Endodermal cell (in vitro differentiated cells): ENCODE measurements at regions not wholly inside any gene's neighbourhood (a gene's known extent, or its start where the extent isn't known, plus 50 kb on each side); places are given as distances from the start of the nearest gene placed in this dataset.

Experiments used
- DNase-seq: peaks from one replicate; pipeline ENCODE4 v3.0.0-alpha.2; 2017
- H3K27ac ChIP-seq: 2 replicates; pipeline ENCODE4 v1.5.1; 2013; ENCODE audit warnings: mild to moderate bottlenecking, low read depth, low read length, moderate library complexity
- H3K27me3 ChIP-seq: 2 replicates; pipeline ENCODE4 v1.6.1; 2013; ENCODE audit warnings: mild to moderate bottlenecking, low read length, moderate library complexity; ENCODE audit not compliant: insufficient read depth, control insufficient read depth, poor library complexity, severe bottlenecking
- H3K36me3 ChIP-seq: 2 replicates; pipeline ENCODE4 v1.7.0; 2013; ENCODE audit warnings: mild to moderate bottlenecking, low read length, moderate library complexity; ENCODE audit not compliant: control insufficient read depth, insufficient read depth
- H3K4me1 ChIP-seq: one replicate; pipeline ENCODE4 v1.7.0; 2013; ENCODE audit warnings: low read length; ENCODE audit not compliant: control insufficient read depth, insufficient read depth
- H3K4me3 ChIP-seq: 2 replicates; pipeline ENCODE4 v1.5.1; 2013; ENCODE audit warnings: mild to moderate bottlenecking, low read length, moderate library complexity
- H3K9ac ChIP-seq: 2 replicates; pipeline ENCODE4 v1.6.1; 2013; ENCODE audit warnings: mild to moderate bottlenecking, low read length, moderate library complexity; ENCODE audit not compliant: poor library complexity, severe bottlenecking; ENCODE audit errors: extremely low read depth
- H3K9me3 ChIP-seq: 2 replicates; pipeline ENCODE4 v1.6.1; 2013; ENCODE audit warnings: mild to moderate bottlenecking, low read length, moderate library complexity; ENCODE audit not compliant: control insufficient read depth
- H3K27ac Mint-ChIP-seq: 2 replicates; pipeline ENCODE4 v1.8.0; 2020; ENCODE audit warnings: mixed read lengths
- H3K27me3 Mint-ChIP-seq: 2 replicates; pipeline ENCODE4 v1.8.0; 2021; ENCODE audit warnings: mild to moderate bottlenecking, mixed read lengths; ENCODE audit not compliant: insufficient read depth
- H3K36me3 Mint-ChIP-seq: 2 replicates; pipeline ENCODE4 v1.8.0; 2020; ENCODE audit warnings: low read depth, mixed read lengths
- H3K4me1 Mint-ChIP-seq: 2 replicates; pipeline ENCODE4 v1.8.0; 2020; ENCODE audit warnings: mixed read lengths
- H3K4me3 Mint-ChIP-seq: 2 replicates; pipeline ENCODE4 v1.8.0; 2020; ENCODE audit warnings: mild to moderate bottlenecking, moderate library complexity, mixed read lengths
- H3K9me3 Mint-ChIP-seq: 2 replicates; pipeline ENCODE4 v1.8.0; 2020; ENCODE audit warnings: mild to moderate bottlenecking, mixed read lengths
- WGBS, 2 experiments: methylation state at CpG; one replicate each; pipeline versions ENCODE4 v1.1.5 to v1.1.7; 2013; ENCODE audit warnings: missing lambda C conversion rate in 2 of 2, mixed read lengths in 1 of 2; ENCODE audit not compliant: insufficient coverage in 1 of 2, insufficient read length in 1 of 2; 5-methylcytosine and 5-hydroxymethylcytosine counted together
- TF ChIP-seq, protein P1 (sequence below): fragments of 200-600 bp; sonication (generic); conservative IDR thresholded peaks from 2 replicates; pipeline ENCODE4 v1.5.0; 2021; ENCODE audit warnings: antibody characterized with exemption, mild to moderate bottlenecking

DNA sequence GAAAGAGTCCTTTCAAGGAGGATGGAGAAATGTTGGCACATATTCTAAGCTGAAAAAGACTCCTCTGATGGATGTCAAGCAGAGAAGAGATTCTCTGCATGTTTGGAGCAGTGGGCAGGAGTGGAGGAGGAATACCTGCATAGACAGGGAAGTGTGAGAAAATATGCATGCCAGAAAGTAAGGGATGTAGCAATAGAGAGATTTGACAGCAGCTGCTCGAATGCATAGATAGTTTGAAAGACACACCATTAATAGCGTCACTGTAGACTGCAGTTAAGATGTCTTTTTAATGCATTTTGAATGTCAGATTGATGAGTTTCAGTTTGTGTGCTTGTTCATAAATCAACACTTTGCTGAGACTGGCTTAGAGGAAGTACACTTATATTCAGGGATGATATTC lies 169.9 kb upstream of the POT1 start:
- no peaks in the 10 kb centered on the region for H3K9me3 ChIP-seq
- H3K4me3 ChIP-seq: no peak overlapping the region
- 43 to 45% methylated on average over 2 of the region's 2 CpGs for WGBS, 2 experiments
- H3K9ac ChIP-seq: no peak overlapping the region
- TF ChIP-seq, protein P1, sequence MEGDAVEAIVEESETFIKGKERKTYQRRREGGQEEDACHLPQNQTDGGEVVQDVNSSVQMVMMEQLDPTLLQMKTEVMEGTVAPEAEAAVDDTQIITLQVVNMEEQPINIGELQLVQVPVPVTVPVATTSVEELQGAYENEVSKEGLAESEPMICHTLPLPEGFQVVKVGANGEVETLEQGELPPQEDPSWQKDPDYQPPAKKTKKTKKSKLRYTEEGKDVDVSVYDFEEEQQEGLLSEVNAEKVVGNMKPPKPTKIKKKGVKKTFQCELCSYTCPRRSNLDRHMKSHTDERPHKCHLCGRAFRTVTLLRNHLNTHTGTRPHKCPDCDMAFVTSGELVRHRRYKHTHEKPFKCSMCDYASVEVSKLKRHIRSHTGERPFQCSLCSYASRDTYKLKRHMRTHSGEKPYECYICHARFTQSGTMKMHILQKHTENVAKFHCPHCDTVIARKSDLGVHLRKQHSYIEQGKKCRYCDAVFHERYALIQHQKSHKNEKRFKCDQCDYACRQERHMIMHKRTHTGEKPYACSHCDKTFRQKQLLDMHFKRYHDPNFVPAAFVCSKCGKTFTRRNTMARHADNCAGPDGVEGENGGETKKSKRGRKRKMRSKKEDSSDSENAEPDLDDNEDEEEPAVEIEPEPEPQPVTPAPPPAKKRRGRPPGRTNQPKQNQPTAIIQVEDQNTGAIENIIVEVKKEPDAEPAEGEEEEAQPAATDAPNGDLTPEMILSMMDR: no peak
- H3K27me3 ChIP-seq: no peaks in the 10 kb centered on the region
- Mint-ChIP-seq H3K27me3 (no peaks in the 10 kb centered on the region), H3K36me3 (no peaks in the 10 kb centered on the region), H3K4me3 (no peak overlapping the region), H3K27ac (no peak overlapping the region), H3K4me1 (peaks cover 3% of the 10 kb centered on the region), H3K9me3 (no peaks in the 10 kb centered on the region)
- no peaks in the 10 kb centered on the region for H3K36me3 ChIP-seq
- DNase-seq: no peak
- H3K4me1 ChIP-seq: no peaks in the 10 kb centered on the region
- no peak overlapping the region for H3K27ac ChIP-seq

DNA sequence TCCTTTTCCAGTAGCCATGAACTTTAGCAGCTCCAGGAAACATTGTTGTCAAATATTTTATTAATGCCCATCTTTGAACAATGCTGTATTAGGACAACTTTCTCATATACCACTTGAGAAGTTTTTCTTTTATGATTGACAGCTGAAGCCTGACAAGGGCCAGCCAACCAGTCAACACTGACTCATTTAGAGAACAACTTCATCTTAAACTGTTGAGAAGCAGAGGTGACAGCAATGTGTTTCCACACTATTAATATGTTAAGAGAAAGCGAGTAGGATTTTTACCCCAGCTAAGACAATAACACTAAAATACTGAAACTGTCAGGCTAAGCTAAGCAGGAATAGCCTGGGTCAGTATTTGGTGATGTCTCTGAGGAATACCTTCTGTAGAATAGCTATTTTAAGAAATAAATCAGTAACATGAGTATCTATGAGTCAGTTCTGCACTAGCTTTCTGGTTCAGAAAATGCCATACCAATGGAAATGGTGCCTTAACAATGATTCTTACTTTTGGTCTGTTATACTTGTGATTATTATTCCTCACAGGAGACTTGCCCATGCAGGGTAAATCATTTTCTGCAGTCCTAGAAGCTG lies 168.8 kb upstream of the POT1 start:
- no peak for DNase-seq
- WGBS, 2 experiments: 89% methylated on average over 1 of the region's 1 CpG; no CpG with 5 or more reads in 1 of the 2 experiments
- no peaks in the 10 kb centered on the region for H3K36me3 ChIP-seq
- Mint-ChIP-seq H3K4me1 (peaks cover 3% of the 10 kb centered on the region), H3K36me3 (no peaks in the 10 kb centered on the region), H3K9me3 (no peaks in the 10 kb centered on the region), H3K27me3 (no peaks in the 10 kb centered on the region), H3K4me3 (no peak overlapping the region), H3K27ac (no peak overlapping the region)
- H3K27ac ChIP-seq: no peak overlapping the region
- H3K4me1 ChIP-seq: no peaks in the 10 kb centered on the region
- H3K4me3 ChIP-seq: no peak overlapping the region
- no peak overlapping the region for H3K9ac ChIP-seq
- no peaks in the 10 kb centered on the region for H3K9me3 ChIP-seq
- no peaks in the 10 kb centered on the region for H3K27me3 ChIP-seq
- TF ChIP-seq, protein P1: no peak

DNA sequence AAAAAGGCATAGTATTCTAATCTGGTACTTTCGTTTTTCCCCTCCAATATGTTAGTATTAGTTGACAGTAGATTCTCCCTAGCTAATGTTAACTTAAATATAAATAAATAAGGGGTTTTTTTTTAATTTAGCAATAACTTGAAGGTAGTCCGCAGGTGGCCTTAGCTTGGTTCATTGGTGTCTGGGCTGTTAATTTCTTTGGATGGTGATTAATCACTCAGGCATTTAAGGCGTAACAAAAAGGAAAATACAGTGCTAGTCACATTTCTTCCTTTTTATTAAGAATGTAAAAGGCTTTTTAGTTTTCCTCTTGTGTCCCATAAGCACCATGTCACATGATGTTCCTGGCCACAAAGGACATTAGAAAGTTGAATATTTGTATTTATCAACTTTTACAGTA lies 161.0 kb upstream of the POT1 start:
- WGBS, 2 experiments: 94% methylated on average over 2 of the region's 3 CpGs; no CpG with 5 or more reads in 1 of the 2 experiments
- no peaks in the 10 kb centered on the region for H3K9me3 ChIP-seq
- no peak overlapping the region for H3K4me3 ChIP-seq
- H3K27me3 Mint-ChIP-seq: no peaks in the 10 kb centered on the region
- no peaks in the 10 kb centered on the region for H3K36me3 ChIP-seq
- H3K36me3 Mint-ChIP-seq: no peaks in the 10 kb centered on the region
- no peak overlapping the region for H3K27ac ChIP-seq
- H3K4me3 Mint-ChIP-seq: no peak overlapping the region
- H3K27me3 ChIP-seq: no peaks in the 10 kb centered on the region
- H3K4me1 Mint-ChIP-seq: peaks cover 3% of the 10 kb centered on the region
- TF ChIP-seq, protein P1: no peak
- no peaks in the 10 kb centered on the region for H3K9me3 Mint-ChIP-seq
- no peak overlapping the region for H3K27ac Mint-ChIP-seq
- no peak overlapping the region for H3K9ac ChIP-seq
- DNase-seq: no peak
- no peaks in the 10 kb centered on the region for H3K4me1 ChIP-seq
